Mucosa of rectum (tissue), 2 donors: ENCODE measurements at regions not wholly inside any gene's neighbourhood (a gene's known extent, or its start where the extent isn't known, plus 50 kb on each side); places are given as distances from the start of the nearest gene placed in this dataset.

Experiments
- H3K27ac ChIP-seq, 2 donors: one replicate each; pipeline ENCODE4 v1.7.0; 2013; ENCODE audit warnings: inconsistent platforms in 2 of 2, low read depth in 2 of 2, low read length in 2 of 2
- H3K27me3 ChIP-seq, 2 donors: one replicate each; pipeline ENCODE4 v1.7.0; 2013; ENCODE audit warnings: low read length in 2 of 2; ENCODE audit not compliant: control insufficient read depth in 2 of 2, insufficient read depth in 2 of 2
- H3K36me3 ChIP-seq, 2 donors: one replicate each; pipeline ENCODE4 v1.7.0; 2013; ENCODE audit warnings: low read length in 2 of 2; ENCODE audit not compliant: control insufficient read depth in 2 of 2, insufficient read depth in 2 of 2
- H3K4me1 ChIP-seq, 2 donors: one replicate each; pipeline ENCODE4 v1.7.0; 2013; ENCODE audit warnings: low read length in 2 of 2, mild to moderate bottlenecking in 1 of 2; ENCODE audit not compliant: control insufficient read depth in 2 of 2, insufficient read depth in 2 of 2
- H3K4me3 ChIP-seq, 2 donors: one replicate each; pipeline ENCODE4 v1.7.0; 2013; ENCODE audit warnings: low read length in 2 of 2
- H3K9ac ChIP-seq, 2 donors: one replicate each; pipeline ENCODE4 v1.7.0; 2013; ENCODE audit warnings: low read length in 2 of 2, low read depth in 1 of 2, mild to moderate bottlenecking in 1 of 2
- H3K9me3 ChIP-seq, 2 donors: one replicate each; pipeline ENCODE4 v1.7.0; 2013; ENCODE audit warnings: low read length in 2 of 2; ENCODE audit not compliant: control insufficient read depth in 2 of 2
- donor health status: healthy.
- donor health status: Normal muscosa, but diverticular disease.

GRCh38 chr1:106876384-106876783 lies 180.1 kb upstream of the PRMT6 start:
- Histone ChIP-seq H3K36me3 (no peaks in the 10 kb centered on the region), H3K9me3 (no peaks in the 10 kb centered on the region), H3K9ac (no peak overlapping the region), H3K27me3 (no peaks in the 10 kb centered on the region), H3K4me3 (no peak overlapping the region), H3K4me1 (no peaks in the 10 kb centered on the region), H3K27ac (no peak overlapping the region)

GRCh38 chr1:106879538-106879937 lies 176.9 kb upstream of the PRMT6 start:
- H3K4me1 ChIP-seq: no peaks in the 10 kb centered on the region
- no peak overlapping the region for H3K4me3 ChIP-seq
- H3K36me3 ChIP-seq: no peaks in the 10 kb centered on the region
- no peaks in the 10 kb centered on the region for H3K27me3 ChIP-seq
- H3K27ac ChIP-seq: no peak overlapping the region
- no peak overlapping the region for H3K9ac ChIP-seq
- H3K9me3 ChIP-seq: no peaks in the 10 kb centered on the region

GRCh38 chr1:106880226-106880625 lies 176.2 kb upstream of the PRMT6 start:
- H3K4me3 ChIP-seq: no peak overlapping the region
- H3K9ac ChIP-seq: no peak overlapping the region
- no peaks in the 10 kb centered on the region for H3K36me3 ChIP-seq
- H3K9me3 ChIP-seq: no peaks in the 10 kb centered on the region
- H3K27me3 ChIP-seq: no peaks in the 10 kb centered on the region
- H3K27ac ChIP-seq: no peak overlapping the region
- H3K4me1 ChIP-seq: no peaks in the 10 kb centered on the region

- Histone ChIP-seq H3K4me3 (no peak overlapping the region), H3K27me3 (no peaks in the 10 kb centered on the region), H3K27ac (no peak overlapping the region), H3K9ac (no peak overlapping the region), H3K4me1 (no peaks in the 10 kb centered on the region), H3K36me3 (no peaks in the 10 kb centered on the region), H3K9me3 (no peaks in the 10 kb centered on the region)
Observed at GRCh38 chr1:106883208-106883607, 173.3 kb upstream of the PRMT6 start.

GRCh38 chr1:106889059-106889458 lies 167.4 kb upstream of the PRMT6 start:
- H3K27me3 ChIP-seq: no peaks in the 10 kb centered on the region
- no peak overlapping the region for H3K4me3 ChIP-seq
- no peak overlapping the region for H3K9ac ChIP-seq
- H3K9me3 ChIP-seq: no peaks in the 10 kb centered on the region
- H3K36me3 ChIP-seq: no peaks in the 10 kb centered on the region
- no peak overlapping the region for H3K27ac ChIP-seq
- H3K4me1 ChIP-seq: no peaks in the 10 kb centered on the region

GRCh38 chr1:106889583-106889982 lies 166.9 kb upstream of the PRMT6 start:
- Histone ChIP-seq H3K27me3 (no peaks in the 10 kb centered on the region), H3K9me3 (no peaks in the 10 kb centered on the region), H3K27ac (no peak overlapping the region), H3K9ac (no peak overlapping the region), H3K4me1 (no peaks in the 10 kb centered on the region), H3K4me3 (no peak overlapping the region), H3K36me3 (no peaks in the 10 kb centered on the region)

GRCh38 chr1:106897976-106898375 lies 158.5 kb upstream of the PRMT6 start:
- Histone ChIP-seq H3K27ac (no peak overlapping the region), H3K4me3 (no peak overlapping the region), H3K9me3 (no peaks in the 10 kb centered on the region), H3K27me3 (no peaks in the 10 kb centered on the region), H3K9ac (no peak overlapping the region), H3K36me3 (no peaks in the 10 kb centered on the region), H3K4me1 (no peaks in the 10 kb centered on the region)

- Histone ChIP-seq H3K9ac (no peak overlapping the region), H3K27ac (no peak overlapping the region), H3K27me3 (no peaks in the 10 kb centered on the region), H3K4me3 (no peak overlapping the region), H3K4me1 (no peaks in the 10 kb centered on the region), H3K9me3 (no peaks in the 10 kb centered on the region), H3K36me3 (no peaks in the 10 kb centered on the region)
Observed at GRCh38 chr1:106899644-106900043, 156.8 kb upstream of the PRMT6 start.

GRCh38 chr1:106907795-106908194 lies 148.7 kb upstream of the PRMT6 start:
- Histone ChIP-seq H3K27me3 (no peaks in the 10 kb centered on the region), H3K9ac (no peak overlapping the region), H3K27ac (no peak overlapping the region), H3K4me1 (no peaks in the 10 kb centered on the region), H3K4me3 (no peak overlapping the region), H3K36me3 (no peaks in the 10 kb centered on the region), H3K9me3 (no peaks in the 10 kb centered on the region)

- Histone ChIP-seq H3K9ac (no peak overlapping the region), H3K27me3 (no peaks in the 10 kb centered on the region), H3K36me3 (no peaks in the 10 kb centered on the region), H3K9me3 (no peaks in the 10 kb centered on the region), H3K4me1 (no peaks in the 10 kb centered on the region), H3K4me3 (no peak overlapping the region), H3K27ac (no peak overlapping the region)
Observed at GRCh38 chr1:106908689-106909088, 147.8 kb upstream of the PRMT6 start.

- Histone ChIP-seq H3K27ac (no peak overlapping the region), H3K4me1 (no peaks in the 10 kb centered on the region), H3K36me3 (no peaks in the 10 kb centered on the region), H3K27me3 (no peaks in the 10 kb centered on the region), H3K9ac (no peak overlapping the region), H3K4me3 (no peak overlapping the region), H3K9me3 (no peaks in the 10 kb centered on the region)
Observed at GRCh38 chr1:106910798-106911197, 145.7 kb upstream of the PRMT6 start.
